ENCODE measurements at regions not wholly inside any gene's neighbourhood (a gene's known extent, or its start where the extent isn't known, plus 50 kb on each side); places are given as distances from the start of the nearest gene placed in this dataset.

GRCh38 chr3:72244396-72244795 lies 459.4 kb upstream of the PROK2 start:
- Histone ChIP-seq H3K9me3 (ENCODE audit: severe bottlenecking) (no peaks in the 10 kb centered on the region), H3K27ac (ENCODE audit: poor library complexity, severe bottlenecking) (no peak overlapping the region), H3K4me1 (ENCODE audit: insufficient read depth, poor library complexity, severe bottlenecking) (no peaks in the 10 kb centered on the region), H3K36me3 (ENCODE audit: low read depth) (no peaks in the 10 kb centered on the region), H3K27me3 (ENCODE audit: insufficient read depth, poor library complexity, severe bottlenecking) (no peaks in the 10 kb centered on the region), H3K4me3 (ENCODE audit: severe bottlenecking) (no peak overlapping the region)
- TF ChIP-seq, protein P1, sequence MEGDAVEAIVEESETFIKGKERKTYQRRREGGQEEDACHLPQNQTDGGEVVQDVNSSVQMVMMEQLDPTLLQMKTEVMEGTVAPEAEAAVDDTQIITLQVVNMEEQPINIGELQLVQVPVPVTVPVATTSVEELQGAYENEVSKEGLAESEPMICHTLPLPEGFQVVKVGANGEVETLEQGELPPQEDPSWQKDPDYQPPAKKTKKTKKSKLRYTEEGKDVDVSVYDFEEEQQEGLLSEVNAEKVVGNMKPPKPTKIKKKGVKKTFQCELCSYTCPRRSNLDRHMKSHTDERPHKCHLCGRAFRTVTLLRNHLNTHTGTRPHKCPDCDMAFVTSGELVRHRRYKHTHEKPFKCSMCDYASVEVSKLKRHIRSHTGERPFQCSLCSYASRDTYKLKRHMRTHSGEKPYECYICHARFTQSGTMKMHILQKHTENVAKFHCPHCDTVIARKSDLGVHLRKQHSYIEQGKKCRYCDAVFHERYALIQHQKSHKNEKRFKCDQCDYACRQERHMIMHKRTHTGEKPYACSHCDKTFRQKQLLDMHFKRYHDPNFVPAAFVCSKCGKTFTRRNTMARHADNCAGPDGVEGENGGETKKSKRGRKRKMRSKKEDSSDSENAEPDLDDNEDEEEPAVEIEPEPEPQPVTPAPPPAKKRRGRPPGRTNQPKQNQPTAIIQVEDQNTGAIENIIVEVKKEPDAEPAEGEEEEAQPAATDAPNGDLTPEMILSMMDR (IDR thresholded peaks at IDR 0.05; ENCODE audit: poor library complexity, severe bottlenecking) = no peak
- DNase-seq (ENCODE audit: low spot score) (no peak), ATAC-seq (ENCODE audit: low read depth) (no peak)

DNA sequence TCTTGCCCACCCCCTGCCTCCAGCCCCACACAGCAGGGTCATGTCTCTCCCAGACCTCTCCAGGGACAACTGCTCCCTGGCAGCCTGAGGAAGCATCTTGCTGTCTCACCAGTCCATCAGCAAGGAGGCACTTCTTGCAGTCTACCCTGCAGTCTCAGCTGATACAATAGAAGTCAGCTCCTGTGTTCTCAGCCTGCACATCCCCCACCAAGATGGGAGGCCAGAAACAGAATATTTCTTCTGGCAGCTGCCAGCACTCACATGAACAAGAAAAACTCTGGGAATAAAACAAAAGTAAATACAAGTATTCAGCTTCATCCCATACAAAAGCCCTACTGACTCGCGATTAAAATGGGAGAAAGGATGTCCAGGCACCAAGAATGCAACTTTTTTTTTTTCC lies 457.4 kb upstream of the PROK2 start:
- no peak for ATAC-seq (ENCODE audit: low read depth)
- no peaks in the 10 kb centered on the region for H3K36me3 ChIP-seq (ENCODE audit: low read depth)

DNA sequence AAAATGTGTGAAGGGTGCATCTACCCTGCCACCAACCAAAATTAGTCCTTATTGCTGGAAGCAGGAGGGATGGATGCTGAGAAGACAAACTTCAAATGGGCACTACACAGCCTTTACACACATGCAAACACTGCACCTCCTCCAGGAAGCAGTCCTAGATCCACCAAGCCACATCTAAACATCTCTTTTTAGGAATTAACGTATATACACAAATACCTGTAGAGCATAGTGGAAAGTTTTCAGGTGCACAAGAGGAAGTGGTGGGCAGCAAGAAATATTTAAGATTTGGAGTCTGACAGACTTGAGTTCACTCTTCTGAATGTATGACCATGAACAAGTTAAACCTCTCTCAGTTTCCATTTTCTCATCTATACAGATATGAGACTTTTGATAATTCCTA lies 456.6 kb upstream of the PROK2 start:
- Histone ChIP-seq H3K36me3 (ENCODE audit: low read depth) (no peaks in the 10 kb centered on the region), H3K4me3 (ENCODE audit: severe bottlenecking) (no peak overlapping the region), H3K27me3 (ENCODE audit: insufficient read depth, poor library complexity, severe bottlenecking) (no peaks in the 10 kb centered on the region), H3K9me3 (ENCODE audit: severe bottlenecking) (no peaks in the 10 kb centered on the region), H3K27ac (ENCODE audit: poor library complexity, severe bottlenecking) (no peak overlapping the region), H3K4me1 (ENCODE audit: insufficient read depth, poor library complexity, severe bottlenecking) (no peaks in the 10 kb centered on the region)
- DNase-seq (ENCODE audit: low spot score) = no peak
- ATAC-seq (ENCODE audit: low read depth) = no peak
- TF ChIP-seq, protein P1 (IDR thresholded peaks at IDR 0.05; ENCODE audit: poor library complexity, severe bottlenecking) = no peak

More for the DNA sequence above, 457.4 kb upstream of the PROK2 start:
- Histone ChIP-seq H3K27me3 (ENCODE audit: insufficient read depth, poor library complexity, severe bottlenecking) (no peaks in the 10 kb centered on the region), H3K4me3 (ENCODE audit: severe bottlenecking) (no peak overlapping the region), H3K27ac (ENCODE audit: poor library complexity, severe bottlenecking) (no peak overlapping the region), H3K9me3 (ENCODE audit: severe bottlenecking) (no peaks in the 10 kb centered on the region), H3K4me1 (ENCODE audit: insufficient read depth, poor library complexity, severe bottlenecking) (no peaks in the 10 kb centered on the region)
- TF ChIP-seq, protein P1 (IDR thresholded peaks at IDR 0.05; ENCODE audit: poor library complexity, severe bottlenecking) = no peak
- no peak for DNase-seq (ENCODE audit: low spot score)

DNA sequence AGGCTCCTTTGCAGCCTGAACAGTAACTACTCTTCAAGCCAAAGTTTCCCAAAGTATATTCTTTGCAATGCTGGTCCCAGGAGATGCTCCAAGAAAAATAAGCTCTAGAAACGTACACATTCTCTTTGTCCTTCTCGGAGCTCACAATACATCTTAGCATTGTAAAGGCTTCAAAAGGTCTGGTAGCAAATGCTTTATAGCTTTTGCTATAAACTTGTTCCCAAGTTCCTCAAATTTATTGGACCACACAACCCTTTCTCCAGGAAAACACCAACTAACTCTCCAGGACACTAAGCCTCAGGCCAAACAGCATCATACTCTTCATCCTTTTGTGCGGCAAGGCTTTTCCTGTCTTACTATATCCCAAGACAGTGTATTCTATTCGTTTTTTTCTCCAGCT lies 455.6 kb upstream of the PROK2 start:
- no peaks in the 10 kb centered on the region for H3K9me3 ChIP-seq (ENCODE audit: severe bottlenecking)
- DNase-seq (ENCODE audit: low spot score) = no peak
- no peaks in the 10 kb centered on the region for H3K4me1 ChIP-seq (ENCODE audit: insufficient read depth, poor library complexity, severe bottlenecking)
- no peak for ATAC-seq (ENCODE audit: low read depth)
- TF ChIP-seq, protein P1 (IDR thresholded peaks at IDR 0.05; ENCODE audit: poor library complexity, severe bottlenecking) = no peak
- no peaks in the 10 kb centered on the region for H3K27me3 ChIP-seq (ENCODE audit: insufficient read depth, poor library complexity, severe bottlenecking)
- H3K36me3 ChIP-seq (ENCODE audit: low read depth) = no peaks in the 10 kb centered on the region
- H3K4me3 ChIP-seq (ENCODE audit: severe bottlenecking) = no peak overlapping the region
- H3K27ac ChIP-seq (ENCODE audit: poor library complexity, severe bottlenecking) = no peak overlapping the region

- Histone ChIP-seq H3K4me1 (ENCODE audit: insufficient read depth, poor library complexity, severe bottlenecking) (no peaks in the 10 kb centered on the region), H3K4me3 (ENCODE audit: severe bottlenecking) (no peak overlapping the region), H3K36me3 (ENCODE audit: low read depth) (no peaks in the 10 kb centered on the region), H3K27ac (ENCODE audit: poor library complexity, severe bottlenecking) (no peak overlapping the region), H3K27me3 (ENCODE audit: insufficient read depth, poor library complexity, severe bottlenecking) (no peaks in the 10 kb centered on the region), H3K9me3 (ENCODE audit: severe bottlenecking) (no peaks in the 10 kb centered on the region)
- DNase-seq (ENCODE audit: low spot score) (no peak), ATAC-seq (ENCODE audit: low read depth) (no peak)
- TF ChIP-seq, protein P1 (IDR thresholded peaks at IDR 0.05; ENCODE audit: poor library complexity, severe bottlenecking) = no peak
Measured at GRCh38 chr3:72238801-72239200, 453.9 kb upstream of the PROK2 start.
